ENCODE measurements at regions not wholly inside any gene's neighbourhood (a gene's known extent, or its start where the extent isn't known, plus 50 kb on each side); places are given as distances from the start of the nearest gene placed in this dataset.

- no peaks in the 10 kb centered on the region for H3K4me1 ChIP-seq (ENCODE audit: insufficient read depth, low read length)
- no peak overlapping the region for H3K4me2 ChIP-seq (ENCODE audit: insufficient read depth, insufficient read length, low read length)
- TF ChIP-seq CTCF (conservative IDR thresholded peaks at IDR 0.05), result no peak
- H3K4me1 Mint-ChIP-seq, result no peaks in the 10 kb centered on the region; a peak in 1 of 4 replicates
- no peak overlapping the region for H2BK5ac ChIP-seq (ENCODE audit: insufficient read length, low read length)
- H3K9me3 Mint-ChIP-seq, result peaks cover 0 to 3% of the 10 kb centered on the region in 2 experiments; a peak in 3 of 5 replicates
- no peak overlapping the region for H3K4ac ChIP-seq (ENCODE audit: low read depth, low read length)
- no peaks in the 10 kb centered on the region for H3K23me2 ChIP-seq (ENCODE audit: insufficient read length, low read depth, low read length, poor library complexity, severe bottlenecking)
- no peaks in the 10 kb centered on the region for H4K20me1 ChIP-seq (ENCODE audit: control insufficient read depth, insufficient read depth, insufficient read length)
- no peak overlapping the region for H2BK15ac ChIP-seq (ENCODE audit: low read depth, low read length)
- DNase-seq, result no peak
- no peak overlapping the region for H4K5ac ChIP-seq (ENCODE audit: insufficient read length, low read depth, low read length)
- H3K27me3 Mint-ChIP-seq (ENCODE audit: low read depth), result no peaks in the 10 kb centered on the region
- no peaks in the 10 kb centered on the region for H3K27me3 ChIP-seq (ENCODE audit: insufficient read depth, low read length)
- H3K18ac ChIP-seq (ENCODE audit: insufficient read length, low read depth, low read length), result no peak overlapping the region
- H3K4me3 Mint-ChIP-seq, result no peak overlapping the region
- H3K9ac ChIP-seq (ENCODE audit: extremely low read depth, insufficient read length, low read length), result no peak overlapping the region
- no peaks in the 10 kb centered on the region for H3K79me2 ChIP-seq (ENCODE audit: insufficient read depth, low read length)
- H2BK20ac ChIP-seq (ENCODE audit: low read depth, low read length, poor library complexity, severe bottlenecking), result no peak overlapping the region
- no peak overlapping the region for H3K27ac Mint-ChIP-seq
- H2BK12ac ChIP-seq (ENCODE audit: insufficient read length, low read depth, low read length), result no peak overlapping the region
- H3K9me3 ChIP-seq (ENCODE audit: control insufficient read depth, low read depth, low read length), result no peaks in the 10 kb centered on the region
- no peaks in the 10 kb centered on the region for H3K79me1 ChIP-seq (ENCODE audit: insufficient read depth, low read depth, low read length, poor library complexity, severe bottlenecking)
- no peak overlapping the region for H2BK120ac ChIP-seq (ENCODE audit: low read depth, low read length, poor library complexity, severe bottlenecking)
- H3K27ac ChIP-seq (ENCODE audit: insufficient read length, low read depth, low read length), result no peak overlapping the region
- peaks cover 0 to 5% (median 0%) of the 10 kb centered on the region in 3 experiments; a peak in 3 of 7 replicates for H3K36me3 Mint-ChIP-seq (ENCODE audit: insufficient read depth in 1 of 3, low read depth in 3 of 3)
- H2AFZ ChIP-seq (ENCODE audit: low read length), result no peak overlapping the region
- no peak overlapping the region for H3K23ac ChIP-seq (ENCODE audit: insufficient read length, low read depth, low read length)
- H4K91ac ChIP-seq (ENCODE audit: insufficient read length, low read depth, low read length), result no peak overlapping the region
- no peak overlapping the region for H3K14ac ChIP-seq (ENCODE audit: insufficient read depth, low read length)
- no peak overlapping the region for H3K56ac ChIP-seq (ENCODE audit: insufficient read length, low read depth, low read length)
- H4K8ac ChIP-seq (replicated peaks; ENCODE audit: insufficient read length, low read depth, low read length), result no peak overlapping the region
- no peak overlapping the region for H2AK5ac ChIP-seq (ENCODE audit: insufficient read length, low read length)
- no CpG with 5 or more reads among the region's 10 CpGs for WGBS (ENCODE audit: extremely low coverage, insufficient read length, low lambda C conversion rate)
- H3T11ph ChIP-seq (ENCODE audit: low read length), result no peak overlapping the region
These were observed 487.7 kb downstream of the TECRL start for GRCh38 chr4:63921561-63921960.

Measured in H9 (cell line).